Loucy (cell line): ENCODE measurements at regions not wholly inside any gene's neighbourhood (a gene's known extent, or its start where the extent isn't known, plus 50 kb on each side); places are given as distances from the start of the nearest gene placed in this dataset.

Source experiments
- H2AFZ ChIP-seq: fragments of 200-600 bp; sonication (generic); 2 replicates; pipeline ENCODE4 v1.6.0; 2016; ENCODE audit warnings: antibody characterized with exemption, mild to moderate bottlenecking, low read length, moderate library complexity
- H3F3A ChIP-seq: fragments of 200-600 bp; 2 replicates; pipeline ENCODE4 v1.6.0; 2016; ENCODE audit warnings: antibody characterized with exemption, low read depth, mild to moderate bottlenecking
- H3K27me3 ChIP-seq: fragments of 200-600 bp; sonication (generic); 2 replicates; pipeline ENCODE4 v1.6.1; 2014; ENCODE audit warnings: low read length, mild to moderate bottlenecking; ENCODE audit not compliant: insufficient read depth, poor library complexity, severe bottlenecking
- H3K36me3 ChIP-seq: fragments of 200-600 bp; sonication (generic); 2 replicates; pipeline ENCODE4 v1.6.1; 2016; ENCODE audit warnings: low read length; ENCODE audit not compliant: insufficient read depth
- H3K4me1 ChIP-seq: fragments of 200-600 bp; sonication (generic); 2 replicates; pipeline ENCODE4 v1.5.1; 2014; ENCODE audit warnings: low read length, mild to moderate bottlenecking; ENCODE audit not compliant: insufficient read depth, poor library complexity, severe bottlenecking
- H3K4me2 ChIP-seq: fragments of 200-600 bp; sonication (generic); 2 replicates; pipeline ENCODE4 v1.6.0; 2014; ENCODE audit warnings: antibody characterized with exemption, low read length, low read depth, mild to moderate bottlenecking; ENCODE audit not compliant: poor library complexity, severe bottlenecking
- H3K4me3 ChIP-seq: fragments of 200-600 bp; sonication (generic); 2 replicates; pipeline ENCODE4 v1.5.1; 2014; ENCODE audit warnings: low read length, mild to moderate bottlenecking, mixed read lengths; ENCODE audit not compliant: poor library complexity, severe bottlenecking
- H3K79me2 ChIP-seq: fragments of 200-600 bp; sonication (generic); 2 replicates; pipeline ENCODE4 v1.6.1; 2014; ENCODE audit warnings: low read length; ENCODE audit not compliant: insufficient read depth
- H3K9ac ChIP-seq: fragments of 200-600 bp; sonication (generic); 2 replicates; pipeline ENCODE4 v1.6.0; 2014; ENCODE audit warnings: mild to moderate bottlenecking, low read depth, low read length, moderate library complexity; ENCODE audit not compliant: poor library complexity, severe bottlenecking
- H3K9me2 ChIP-seq: fragments of 200-600 bp; sonication (generic); replicated peaks from 2 replicates; pipeline ENCODE4 v1.6.1; 2016; ENCODE audit warnings: low read depth, low read length, mixed read lengths
- H3K9me3 ChIP-seq: fragments of 200-600 bp; sonication (generic); 2 replicates; pipeline ENCODE4 v1.6.1; 2014; ENCODE audit warnings: mild to moderate bottlenecking, antibody characterized with exemption, low read length, low read depth; ENCODE audit not compliant: insufficient read depth
- H4K20me1 ChIP-seq: fragments of 200-600 bp; sonication (generic); 2 replicates; pipeline ENCODE4 v1.6.0; 2014; ENCODE audit warnings: antibody characterized with exemption, low read length, mild to moderate bottlenecking; ENCODE audit not compliant: insufficient read depth, poor library complexity, severe bottlenecking
- EZH2phosphoT487 ChIP-seq: fragments of 200-600 bp; IDR thresholded peaks from 2 replicates; pipeline ENCODE4 v1.6.1; 2018; ENCODE audit warnings: antibody characterized with exemption, mild to moderate bottlenecking, moderate library complexity, borderline replicate concordance
- TF ChIP-seq, protein P1 (sequence below): fragments of 200-600 bp; sonication (generic); conservative IDR thresholded peaks from 2 replicates; pipeline ENCODE4 v1.5.1; 2014; ENCODE audit warnings: mild to moderate bottlenecking, antibody characterized with exemption, low read length

DNA sequence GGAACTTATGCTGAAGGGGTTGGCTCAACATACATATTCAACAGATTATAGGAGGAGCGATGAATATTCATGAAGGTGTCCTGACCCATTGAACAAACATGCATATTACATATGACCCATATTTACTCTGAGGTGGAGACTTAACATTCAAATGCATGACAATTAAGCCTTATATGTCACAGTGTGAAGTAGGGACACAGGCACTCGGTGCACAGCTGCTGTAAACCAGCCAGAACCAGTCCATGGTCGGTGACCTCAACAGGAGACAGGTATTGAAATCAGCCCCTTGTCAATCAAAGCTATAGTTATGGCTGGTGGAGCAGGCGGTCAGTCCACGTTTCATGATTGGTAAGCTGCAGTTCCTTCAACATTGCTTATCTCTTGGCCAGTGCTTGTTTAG, 347.3 kb downstream of the THBS2 start:
- no peaks in the 10 kb centered on the region for H3K4me1 ChIP-seq
- no peak overlapping the region for H3K9ac ChIP-seq
- H3K4me2 ChIP-seq: no peak overlapping the region
- H2AFZ ChIP-seq: no peak overlapping the region
- H3K9me2 ChIP-seq: no peaks in the 10 kb centered on the region
- H3K9me3 ChIP-seq: peaks cover 7% of the 10 kb centered on the region; the same call in 1 of the 2 replicates
- H3K4me3 ChIP-seq: no peak overlapping the region
- H4K20me1 ChIP-seq: no peaks in the 10 kb centered on the region
- no peaks in the 10 kb centered on the region for H3K36me3 ChIP-seq
- H3K27me3 ChIP-seq: no peaks in the 10 kb centered on the region
- H3F3A ChIP-seq: no peaks in the 10 kb centered on the region
- no peak for TF ChIP-seq EZH2phosphoT487
- TF ChIP-seq, protein P1, sequence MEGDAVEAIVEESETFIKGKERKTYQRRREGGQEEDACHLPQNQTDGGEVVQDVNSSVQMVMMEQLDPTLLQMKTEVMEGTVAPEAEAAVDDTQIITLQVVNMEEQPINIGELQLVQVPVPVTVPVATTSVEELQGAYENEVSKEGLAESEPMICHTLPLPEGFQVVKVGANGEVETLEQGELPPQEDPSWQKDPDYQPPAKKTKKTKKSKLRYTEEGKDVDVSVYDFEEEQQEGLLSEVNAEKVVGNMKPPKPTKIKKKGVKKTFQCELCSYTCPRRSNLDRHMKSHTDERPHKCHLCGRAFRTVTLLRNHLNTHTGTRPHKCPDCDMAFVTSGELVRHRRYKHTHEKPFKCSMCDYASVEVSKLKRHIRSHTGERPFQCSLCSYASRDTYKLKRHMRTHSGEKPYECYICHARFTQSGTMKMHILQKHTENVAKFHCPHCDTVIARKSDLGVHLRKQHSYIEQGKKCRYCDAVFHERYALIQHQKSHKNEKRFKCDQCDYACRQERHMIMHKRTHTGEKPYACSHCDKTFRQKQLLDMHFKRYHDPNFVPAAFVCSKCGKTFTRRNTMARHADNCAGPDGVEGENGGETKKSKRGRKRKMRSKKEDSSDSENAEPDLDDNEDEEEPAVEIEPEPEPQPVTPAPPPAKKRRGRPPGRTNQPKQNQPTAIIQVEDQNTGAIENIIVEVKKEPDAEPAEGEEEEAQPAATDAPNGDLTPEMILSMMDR: no peak
- H3K79me2 ChIP-seq: no peaks in the 10 kb centered on the region

DNA sequence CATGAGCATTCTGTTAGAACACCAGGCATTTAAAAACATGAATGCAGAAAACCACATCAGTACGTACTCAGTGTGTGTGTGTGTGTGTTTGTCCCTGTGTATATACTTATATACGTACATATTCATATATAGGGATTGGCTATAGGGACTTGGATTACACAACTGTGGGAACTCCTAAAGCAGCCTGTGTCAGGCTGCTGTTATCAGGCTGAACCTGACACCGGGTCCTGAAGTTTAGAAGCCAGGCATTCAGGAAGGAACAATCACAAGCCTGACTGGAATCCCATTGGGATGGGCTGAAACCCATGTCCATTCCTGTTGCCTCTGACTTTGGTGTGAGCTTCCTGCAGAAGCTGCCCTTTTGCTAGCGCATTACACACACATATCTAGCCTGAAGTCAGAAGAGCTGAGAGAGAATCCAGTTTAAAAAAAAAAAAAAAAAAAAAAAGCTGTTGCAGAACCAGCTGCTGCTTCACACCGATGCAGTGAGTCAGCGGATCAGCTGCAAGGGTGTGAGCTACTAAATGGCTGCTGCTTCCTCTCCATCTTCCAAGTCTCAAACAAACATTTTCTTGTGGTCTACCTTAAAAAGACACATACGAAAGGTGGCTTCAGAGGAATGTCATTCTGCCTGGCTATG, 348.1 kb downstream of the THBS2 start:
- H3K36me3 ChIP-seq: no peaks in the 10 kb centered on the region
- no peaks in the 10 kb centered on the region for H3K27me3 ChIP-seq
- no peak overlapping the region for H3K9ac ChIP-seq
- H3K79me2 ChIP-seq: no peaks in the 10 kb centered on the region
- no peaks in the 10 kb centered on the region for H3F3A ChIP-seq
- TF ChIP-seq, protein P1: no peak
- no peak for TF ChIP-seq EZH2phosphoT487
- H3K9me3 ChIP-seq: peaks cover 6% of the 10 kb centered on the region; the same call in 1 of the 2 replicates
- H3K9me2 ChIP-seq: no peaks in the 10 kb centered on the region
- no peaks in the 10 kb centered on the region for H3K4me1 ChIP-seq
- no peak overlapping the region for H3K4me3 ChIP-seq
- no peaks in the 10 kb centered on the region for H4K20me1 ChIP-seq
- H3K4me2 ChIP-seq: no peak overlapping the region
- no peak overlapping the region for H2AFZ ChIP-seq

DNA sequence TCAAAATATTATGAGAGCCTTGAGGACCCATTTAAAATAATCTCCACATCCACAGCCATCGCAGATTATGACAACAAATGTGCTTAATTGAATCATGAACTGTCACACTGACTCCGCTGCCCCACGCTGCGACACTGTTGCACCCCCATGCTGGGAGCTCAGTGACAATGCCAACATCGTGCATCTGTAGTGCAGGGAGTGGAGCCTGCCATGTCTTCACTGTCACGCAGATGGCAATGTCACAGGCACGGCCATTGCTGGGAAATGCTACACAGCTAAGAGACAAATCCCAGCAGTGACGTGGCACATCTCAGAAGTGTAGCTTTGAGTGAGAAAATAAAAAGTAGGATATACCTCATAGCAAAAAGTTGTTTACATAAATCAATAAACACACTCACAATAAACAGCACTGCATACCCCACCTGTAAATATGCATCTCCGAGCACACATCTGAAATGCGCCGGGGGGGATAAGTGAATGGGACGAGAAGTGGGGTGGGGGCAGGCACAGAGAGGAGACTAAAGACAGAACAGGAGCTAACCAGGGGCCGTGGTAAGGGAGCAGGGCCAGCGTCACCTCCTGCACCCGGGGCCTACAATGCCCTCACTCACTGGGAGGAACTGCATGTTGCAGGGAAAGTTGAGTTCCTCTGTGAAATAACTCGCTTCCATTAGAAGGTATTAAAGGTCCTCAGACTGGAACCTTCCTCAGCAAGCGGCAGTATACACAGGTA, 349.9 kb downstream of the THBS2 start:
- Histone ChIP-seq H3K9ac (no peak overlapping the region), H3K9me3 (peaks cover 6% of the 10 kb centered on the region; the same call in 1 of the 2 replicates), H2AFZ (no peak overlapping the region), H3K9me2 (no peaks in the 10 kb centered on the region), H3K36me3 (no peaks in the 10 kb centered on the region), H3K4me1 (no peaks in the 10 kb centered on the region), H3K4me2 (no peak overlapping the region), H3K27me3 (no peaks in the 10 kb centered on the region), H3F3A (no peaks in the 10 kb centered on the region), H3K4me3 (no peak overlapping the region), H3K79me2 (no peaks in the 10 kb centered on the region), H4K20me1 (no peaks in the 10 kb centered on the region)
- TF ChIP-seq, protein P1: no peak
- TF ChIP-seq EZH2phosphoT487: no peak
